Fibroblast of skin of scalp (primary cell): ENCODE measurements at regions not wholly inside any gene's neighbourhood (a gene's known extent, or its start where the extent isn't known, plus 50 kb on each side); places are given as distances from the start of the nearest gene placed in this dataset.
"Not testable (repeated sequence)": the region's sequence is repeated elsewhere in the genome, so short reads cannot be mapped to it uniquely, and the experiment has no call there.

Experiments used
- DNase-seq: peaks from one replicate; pipeline ENCODE4 v3.0.0-alpha.2; 2013

GRCh38 chr3:153268564-153269279, 106.7 kb downstream of the RAP2B start:
- DNase-seq = no peak

- no peak for DNase-seq
Observed at GRCh38 chr3:153269730-153270129, 107.7 kb downstream of the RAP2B start.

GRCh38 chr3:153273217-153273616, 111.2 kb downstream of the RAP2B start:
- no peak for DNase-seq

GRCh38 chr3:153273767-153274435, 111.9 kb downstream of the RAP2B start:
- peak; percentile 75 for DNase-seq

GRCh38 chr3:153274561-153274960, 112.5 kb downstream of the RAP2B start:
- DNase-seq = peak; percentile 48

GRCh38 chr3:153275514-153275913, 113.5 kb downstream of the RAP2B start:
- no peak for DNase-seq

GRCh38 chr3:153277029-153277428, 115.0 kb downstream of the RAP2B start:
- peak; percentile 42 for DNase-seq

- not testable (repeated sequence) for DNase-seq
Observed at GRCh38 chr3:153281236-153281997, 119.4 kb downstream of the RAP2B start.

GRCh38 chr3:153282355-153282754, 120.3 kb downstream of the RAP2B start:
- peak; percentile 63 for DNase-seq

- peak; percentile 93 for DNase-seq
Observed at GRCh38 chr3:153284282-153284938, 122.4 kb downstream of the RAP2B start.

- peak; percentile 34 for DNase-seq
Observed at GRCh38 chr3:153285194-153285641, 123.2 kb downstream of the RAP2B start.

GRCh38 chr3:153285982-153286381, 124.0 kb downstream of the RAP2B start:
- no peak for DNase-seq

- DNase-seq = no peak
Observed at GRCh38 chr3:153287017-153287416, 125.0 kb downstream of the RAP2B start.

- peak; percentile 45 for DNase-seq
Observed at GRCh38 chr3:153289334-153289808, 127.3 kb downstream of the RAP2B start.

GRCh38 chr3:153290268-153291015, 128.4 kb downstream of the RAP2B start:
- DNase-seq = no peak

- DNase-seq = peak; percentile 46
Observed at GRCh38 chr3:153291059-153291685, 129.1 kb downstream of the RAP2B start.

- no peak for DNase-seq
Observed at GRCh38 chr3:153293265-153293664, 131.2 kb downstream of the RAP2B start.

- no peak for DNase-seq
Observed at GRCh38 chr3:153295901-153296300, 133.9 kb downstream of the RAP2B start.

GRCh38 chr3:153305189-153305588, 143.2 kb downstream of the RAP2B start:
- DNase-seq = no peak

- no peak for DNase-seq
Observed at GRCh38 chr3:153311541-153311940, 149.5 kb downstream of the RAP2B start.

GRCh38 chr3:153313302-153313965, 151.4 kb downstream of the RAP2B start:
- DNase-seq = peak; percentile 44
